ENCODE measurements at regions not wholly inside any gene's neighbourhood (a gene's known extent, or its start where the extent isn't known, plus 50 kb on each side); places are given as distances from the start of the nearest gene placed in this dataset.
"Not testable (repeated sequence)": the region's sequence is repeated elsewhere in the genome, so short reads cannot be mapped to it uniquely, and the experiment has no call there.

DNA sequence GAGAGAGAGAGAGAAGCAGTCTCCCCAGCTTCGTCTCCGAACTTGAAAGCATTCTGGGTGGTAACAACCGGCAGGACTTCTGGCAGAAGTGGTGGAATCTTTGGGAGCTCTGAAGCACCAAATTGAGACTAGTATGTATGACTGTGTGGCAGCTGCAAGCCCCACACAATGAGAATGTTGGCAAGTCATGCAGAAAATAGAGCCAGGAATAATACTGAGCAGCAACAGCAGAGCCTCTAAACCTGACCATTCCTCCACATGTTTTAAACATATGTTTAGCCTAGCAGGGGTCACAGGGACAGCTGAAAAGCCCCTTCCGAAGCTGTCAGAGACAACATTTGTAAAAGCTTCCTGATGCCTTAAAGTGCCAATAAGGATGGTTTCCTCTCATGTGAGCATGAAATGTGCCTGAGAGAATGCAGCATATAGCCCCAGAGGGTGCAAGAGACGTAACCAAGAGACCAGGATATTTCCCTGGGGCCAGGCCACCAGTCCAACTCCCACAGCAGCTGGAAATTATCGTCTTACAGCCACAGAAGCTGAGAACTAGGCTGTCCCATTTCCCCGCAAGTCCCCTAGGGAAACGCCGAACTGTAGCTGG lies 178.6 kb upstream of the CCDC54 start:
- Histone ChIP-seq H3K27me3 (no peaks in the 10 kb centered on the region), H3K4me3 (peak overlapping the region; percentile 2 to 30 (median 20))

DNA sequence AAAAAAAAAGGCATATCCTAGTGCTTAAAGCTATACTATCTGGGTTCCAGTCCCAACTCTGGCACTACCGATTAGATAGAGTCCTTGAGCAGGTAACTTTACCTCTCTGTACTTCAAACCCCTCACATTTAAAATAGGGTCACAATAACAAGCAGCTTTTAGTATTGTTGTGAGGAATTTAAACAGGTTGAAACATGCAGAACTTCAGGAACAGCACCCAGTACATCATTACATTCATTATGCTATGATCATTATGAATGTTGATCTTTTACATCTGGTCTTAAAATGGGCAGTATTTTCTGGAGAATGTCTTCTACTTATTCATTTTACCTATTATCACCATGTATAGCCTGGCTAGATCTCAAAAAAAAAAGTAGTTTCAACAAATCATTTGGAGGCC lies 176.1 kb upstream of the CCDC54 start:
- DNase-seq, result no peak
- in situ Hi-C loops (cut with MboI; ENCODE audit: low sequenced_read_pairs in 4 of 4), result no loop called here
- Histone ChIP-seq H3K9me3 (no peaks in the 10 kb centered on the region), H3K4me1 (peaks cover 19 to 20% of the 10 kb centered on the region in 2 donors), H3K4me3 (no peak overlapping the region), H3K27me3 (no peaks in the 10 kb centered on the region), H3K27ac (no peak overlapping the region), H3K36me3 (no peaks in the 10 kb centered on the region)
- intact Hi-C loops (cut with DNase I; ENCODE audit: low total_unique reads), result no loop called here
- TF ChIP-seq CTCF (IDR thresholded peaks at IDR 0.05 in 4 of 5, conservative IDR thresholded peaks at IDR 0.05 in 1 of 5), result no peak
- no peak for TF ChIP-seq POLR2A (IDR thresholded peaks at IDR 0.05)
- no peak for ATAC-seq

More for the DNA sequence above, 178.6 kb upstream of the CCDC54 start:
- DNase-seq (peak; percentile 12 to 15), ATAC-seq (peak; percentile 76)
- Histone ChIP-seq H3K9me3 (no peaks in the 10 kb centered on the region), H3K27ac (peak overlapping the region; percentile 30 to 60 (median 47)), H3K4me1 (peaks cover 19 to 20% of the 10 kb centered on the region in 2 donors), H3K36me3 (no peaks in the 10 kb centered on the region)
- no peak for TF ChIP-seq CTCF (IDR thresholded peaks at IDR 0.05 in 4 of 5, conservative IDR thresholded peaks at IDR 0.05 in 1 of 5)
- no peak for TF ChIP-seq POLR2A (IDR thresholded peaks at IDR 0.05)
- intact Hi-C loops (cut with DNase I; ENCODE audit: low total_unique reads), result no loop called here
- in situ Hi-C loops (cut with MboI; ENCODE audit: low sequenced_read_pairs in 4 of 4), result no loop called here

- in situ Hi-C loops (cut with MboI; ENCODE audit: low sequenced_read_pairs in 4 of 4); H3K27me3 ChIP-seq; intact Hi-C loops (cut with DNase I; ENCODE audit: low total_unique reads); H3K9me3 ChIP-seq; ATAC-seq; DNase-seq; H3K36me3 ChIP-seq; H3K27ac ChIP-seq; H3K4me3 ChIP-seq: not testable (repeated sequence)
- peaks cover 36 to 38% of the 10 kb centered on the region in 2 donors for H3K4me1 ChIP-seq
Measured at GRCh38 chr3:107202885-107203284, 174.4 kb upstream of the CCDC54 start.

GRCh38 chr3:107204121-107204520 lies 173.1 kb upstream of the CCDC54 start:
- H3K4me3 ChIP-seq, result no peak overlapping the region
- H3K27ac ChIP-seq, result no peak overlapping the region
- DNase-seq (no peak), ATAC-seq (no peak)
- no peaks in the 10 kb centered on the region for H3K27me3 ChIP-seq
- no peaks in the 10 kb centered on the region for H3K9me3 ChIP-seq
- no peaks in the 10 kb centered on the region for H3K36me3 ChIP-seq
- intact Hi-C loops (cut with DNase I; ENCODE audit: low total_unique reads), result no loop called here
- in situ Hi-C loops (cut with MboI; ENCODE audit: low sequenced_read_pairs in 4 of 4), result no loop called here
- TF ChIP-seq POLR2A (IDR thresholded peaks at IDR 0.05) (no peak), CTCF (IDR thresholded peaks at IDR 0.05 in 4 of 5, conservative IDR thresholded peaks at IDR 0.05 in 1 of 5) (no peak)
- H3K4me1 ChIP-seq, result peaks cover 37% of the 10 kb centered on the region in 2 donors

- intact Hi-C loops (cut with DNase I; ENCODE audit: low total_unique reads), result loop anchor here (5.0 kb wide), 1 partner anchor 1017 kb away; the partner anchor contains the start of gene IFT57
- TF ChIP-seq POLR2A (IDR thresholded peaks at IDR 0.05) (no peak), CTCF (IDR thresholded peaks at IDR 0.05 in 4 of 5, conservative IDR thresholded peaks at IDR 0.05 in 1 of 5) (no peak)
- in situ Hi-C loops (cut with MboI; ENCODE audit: low sequenced_read_pairs in 4 of 4), result no loop called here
Measured at GRCh38 chr3:107205358-107205757, 171.9 kb upstream of the CCDC54 start.

More at GRCh38 chr3:107205358-107205757, 171.9 kb upstream of the CCDC54 start:
- Histone ChIP-seq H3K36me3 (no peaks in the 10 kb centered on the region), H3K27ac (no peak overlapping the region), H3K9me3 (no peaks in the 10 kb centered on the region), H3K4me1 (peaks cover 30 to 35% of the 10 kb centered on the region in 2 donors), H3K27me3 (no peaks in the 10 kb centered on the region), H3K4me3 (no peak overlapping the region)
- DNase-seq, result no peak
- no peak for ATAC-seq
